GM21619 (cell line): ENCODE measurements at regions not wholly inside any gene's neighbourhood (a gene's known extent, or its start where the extent isn't known, plus 50 kb on each side); places are given as distances from the start of the nearest gene placed in this dataset.
"Not testable (repeated sequence)": the region's sequence is repeated elsewhere in the genome, so short reads cannot be mapped to it uniquely, and the experiment has no call there.

Experiments
- ATAC-seq: cut with Tn5 transposase; IDR thresholded peaks from one replicate; pipeline ENCODE4 v1.9.1; 2021; ENCODE audit not compliant: unreplicated experiment

GRCh38 chr5:152118676-152119470 is 194.2 kb upstream of the GLRA1 start:
- no peak for ATAC-seq

DNA sequence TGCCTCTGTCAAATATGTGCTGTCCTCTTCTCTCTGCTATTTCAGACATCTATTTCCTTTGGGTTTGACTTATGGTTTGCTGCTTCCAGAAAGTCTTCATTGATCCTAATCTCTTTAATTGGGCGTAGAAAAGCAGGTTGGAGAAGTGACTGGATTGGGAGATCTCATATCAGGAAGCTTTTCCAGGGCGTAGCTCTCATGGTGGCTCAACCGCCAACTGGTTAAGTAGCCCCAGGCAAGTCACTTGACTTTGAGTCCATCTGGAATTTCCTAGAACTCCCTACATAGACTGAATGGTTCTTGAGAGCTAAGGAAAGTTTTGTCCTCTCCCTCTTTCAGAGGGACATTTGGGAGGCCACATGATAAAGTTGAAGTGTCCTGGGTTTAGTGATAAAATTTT is 192.3 kb upstream of the GLRA1 start:
- no peak for ATAC-seq

GRCh38 chr5:152113401-152113800 is 188.8 kb upstream of the GLRA1 start:
- ATAC-seq, result no peak

DNA sequence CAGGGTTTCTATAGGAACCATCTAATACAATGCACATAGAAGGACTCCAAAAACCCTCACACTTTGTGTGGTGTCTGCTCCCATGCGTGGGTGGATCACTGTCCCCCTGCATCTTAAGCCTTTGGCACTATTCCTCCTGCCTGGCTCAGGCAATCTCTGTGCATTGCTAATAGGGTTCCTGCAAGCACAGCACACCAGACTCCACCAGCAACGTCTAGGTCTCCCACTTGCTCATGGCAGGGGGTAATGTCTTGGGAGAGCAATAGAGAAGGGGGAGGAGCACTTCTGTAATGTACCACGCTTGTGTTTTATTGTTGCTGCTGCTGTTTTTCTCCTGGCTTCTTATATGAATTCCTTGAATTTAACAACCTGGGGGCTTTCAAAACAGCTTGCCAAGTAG is 182.6 kb upstream of the GLRA1 start:
- no peak for ATAC-seq

DNA sequence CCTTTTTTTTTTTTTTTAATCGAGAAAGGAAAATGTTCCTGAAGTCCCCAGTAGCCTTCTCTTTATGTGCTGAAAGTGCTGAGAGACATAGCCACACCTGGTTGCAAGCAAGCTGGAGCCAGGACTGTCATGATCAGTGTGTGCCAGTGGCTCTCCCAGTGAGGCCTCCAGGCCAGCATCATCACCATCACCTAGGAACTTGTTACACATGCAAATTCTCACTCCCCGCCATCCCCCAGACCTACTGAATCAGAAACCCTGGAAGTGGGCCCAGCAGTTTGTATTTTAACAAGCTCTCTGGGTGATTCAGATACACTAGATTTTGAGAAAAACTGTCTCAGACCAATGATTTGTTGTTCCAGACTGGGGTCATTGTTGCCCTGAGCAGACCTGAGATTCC is 181.9 kb upstream of the GLRA1 start:
- ATAC-seq, result no peak

- ATAC-seq, result no peak
Measured at GRCh38 chr5:152105085-152105484, 180.4 kb upstream of the GLRA1 start.

DNA sequence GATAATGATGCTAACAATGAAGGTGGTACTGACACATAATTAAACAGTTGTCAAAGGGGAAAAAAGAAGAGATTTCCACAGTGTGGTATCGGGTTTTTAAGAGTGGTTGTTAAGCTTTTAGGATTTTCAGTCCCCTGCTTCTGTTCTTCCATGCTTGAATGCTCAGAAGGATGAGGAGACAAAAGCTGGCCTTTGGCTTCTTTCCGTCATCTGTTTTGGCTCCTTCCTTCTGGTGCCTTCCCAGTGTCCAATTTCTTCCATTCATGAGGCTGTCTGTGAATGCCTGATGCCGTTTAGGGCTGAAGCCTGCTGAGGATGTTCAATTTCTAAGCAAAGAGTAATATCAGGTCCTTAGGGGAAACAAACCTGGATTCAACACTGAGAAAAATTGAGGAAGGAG is 179.6 kb upstream of the GLRA1 start:
- ATAC-seq, result no peak

DNA sequence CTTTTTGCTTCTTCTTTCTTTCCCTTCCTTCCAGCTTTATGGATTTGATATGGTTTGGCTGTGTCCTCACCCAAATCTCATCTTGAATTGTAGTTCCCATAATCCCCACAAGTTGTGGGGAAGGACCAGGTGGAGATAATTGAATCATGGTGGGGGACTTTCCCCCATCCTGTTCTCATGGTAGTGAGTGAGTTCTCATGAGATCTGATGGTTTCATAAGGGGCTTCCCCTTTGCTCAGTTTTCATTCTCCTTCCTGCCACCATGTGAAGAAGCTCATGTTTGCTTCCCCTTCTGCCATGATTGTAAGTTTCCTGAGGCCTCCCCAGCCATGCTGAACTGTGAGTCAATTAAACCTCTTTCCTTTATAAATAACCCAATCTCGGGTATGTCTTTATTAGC is 178.3 kb upstream of the GLRA1 start:
- ATAC-seq, result not testable (repeated sequence)

DNA sequence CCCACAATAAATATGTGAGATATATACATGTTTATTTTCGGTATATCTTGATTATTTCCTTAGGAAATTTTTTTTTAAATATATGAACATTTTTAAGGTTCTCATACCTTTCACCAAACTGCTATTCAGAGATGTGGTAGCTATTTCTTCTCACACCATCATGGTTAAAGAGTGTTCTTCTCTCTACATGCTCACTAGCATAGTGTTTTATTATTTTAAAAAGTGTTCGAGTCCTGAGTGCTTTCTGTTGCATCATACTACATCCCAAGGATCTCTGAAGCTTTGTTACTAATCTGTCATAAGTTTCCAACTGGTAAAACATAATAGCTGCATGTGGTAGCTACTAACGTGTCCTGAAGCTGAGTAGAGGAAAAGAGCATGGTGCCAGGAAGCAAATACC is 177.4 kb upstream of the GLRA1 start:
- ATAC-seq, result no peak

DNA sequence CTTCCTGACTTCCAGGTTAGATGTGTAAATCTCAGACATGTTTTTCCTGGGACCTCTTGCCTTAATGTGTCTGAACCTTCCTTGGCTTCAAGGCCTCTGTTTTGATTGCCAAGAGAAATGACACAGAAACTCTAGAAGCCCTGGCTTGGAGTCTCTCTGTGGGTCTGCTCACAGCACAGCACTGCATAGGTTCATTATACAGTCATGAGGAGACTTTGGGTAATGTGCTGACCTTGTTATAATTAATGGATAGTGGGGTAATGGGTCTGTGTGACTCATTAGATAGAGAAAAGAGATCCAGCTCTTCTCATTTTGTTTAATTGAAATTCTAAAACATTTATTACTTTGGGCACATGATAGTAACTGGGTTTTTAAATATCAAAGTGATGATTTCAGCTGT is 175.8 kb upstream of the GLRA1 start:
- ATAC-seq, result no peak

DNA sequence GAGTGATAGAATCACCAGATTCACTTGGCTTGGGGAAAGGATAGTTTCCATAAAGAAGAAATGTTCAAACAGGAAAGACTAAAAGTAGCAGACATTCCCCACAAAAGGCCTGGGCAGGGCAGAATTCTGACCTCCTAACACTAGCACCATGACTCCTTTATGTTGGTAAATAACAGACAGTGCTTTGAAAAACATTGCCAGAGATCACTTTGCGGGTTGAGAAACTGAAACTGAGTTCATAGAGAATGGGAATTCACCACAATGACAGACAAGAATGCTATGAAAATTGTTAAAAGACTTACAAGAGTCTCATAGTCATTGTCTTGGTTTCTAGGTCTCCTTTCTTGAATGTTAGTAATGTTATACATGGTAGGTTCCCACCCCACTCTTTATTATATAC is 172.5 kb upstream of the GLRA1 start:
- ATAC-seq, result no peak

DNA sequence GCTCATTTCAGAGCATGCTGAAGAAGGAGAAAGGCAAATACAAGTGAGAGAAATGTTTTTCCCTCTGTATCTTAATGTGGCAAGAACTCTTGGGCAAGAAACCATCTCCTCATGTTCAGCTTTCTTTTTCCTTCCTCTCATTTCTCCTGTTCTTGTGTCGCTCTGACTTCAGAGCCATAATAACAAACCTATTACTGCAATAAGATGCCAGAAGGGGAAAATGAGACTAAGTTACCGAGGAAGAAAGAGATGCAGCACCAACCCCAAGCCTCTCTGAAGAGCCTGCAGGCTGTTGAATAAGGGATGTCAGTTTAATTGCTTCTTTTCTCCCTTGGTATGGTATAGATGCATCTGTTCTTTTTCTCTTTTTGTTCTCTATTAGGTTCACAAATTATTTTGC is 170.1 kb upstream of the GLRA1 start:
- ATAC-seq, result no peak

GRCh38 chr5:152094060-152094459 is 169.4 kb upstream of the GLRA1 start:
- no peak for ATAC-seq

- peak; percentile 51 for ATAC-seq
Measured at GRCh38 chr5:152092580-152092979, 167.9 kb upstream of the GLRA1 start.

DNA sequence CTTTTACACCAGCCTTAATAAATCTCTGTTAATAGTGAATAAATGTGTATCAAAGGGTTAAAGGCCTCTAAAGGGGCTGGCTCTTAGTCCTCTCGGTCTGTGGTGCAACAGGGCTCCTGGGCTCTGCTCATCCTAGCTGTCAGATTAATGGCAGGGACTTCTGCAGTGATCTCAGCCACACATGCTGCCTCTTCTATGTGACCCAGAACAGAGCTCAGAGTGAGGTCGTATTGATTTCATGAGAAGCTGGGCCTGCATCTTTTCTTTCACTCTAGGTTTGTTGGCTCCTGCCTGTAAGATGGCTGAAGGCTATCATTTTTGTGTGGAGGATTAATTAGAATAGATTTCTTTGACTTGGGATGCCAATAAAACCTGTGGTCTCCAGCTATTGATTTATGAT is 165.0 kb upstream of the GLRA1 start:
- ATAC-seq, result no peak

GRCh38 chr5:152086668-152087067 is 162.0 kb upstream of the GLRA1 start:
- ATAC-seq, result no peak

- no peak for ATAC-seq
Measured at GRCh38 chr5:152084476-152084875, 159.8 kb upstream of the GLRA1 start.

- no peak for ATAC-seq
Measured at GRCh38 chr5:152083231-152083630, 158.6 kb upstream of the GLRA1 start.

DNA sequence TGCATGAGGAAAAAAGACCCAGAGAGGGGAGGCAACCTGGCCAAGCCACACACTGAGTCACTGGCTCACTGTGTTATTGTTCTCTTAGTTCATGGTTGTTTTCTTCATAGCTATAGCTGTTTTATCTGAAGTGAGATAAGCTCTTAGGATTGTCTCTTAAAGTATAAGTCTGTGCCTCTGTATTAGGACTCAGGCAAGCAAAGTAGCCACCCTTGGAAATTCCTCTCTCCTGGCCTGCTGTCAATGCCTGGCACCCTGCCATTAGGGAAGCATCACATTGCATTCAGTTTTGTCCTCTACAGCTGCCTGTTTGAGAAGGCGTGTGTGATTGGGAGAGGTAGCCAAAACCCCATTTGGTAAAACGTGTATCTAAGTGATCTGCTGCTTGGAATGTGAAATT is 147.4 kb upstream of the GLRA1 start:
- ATAC-seq, result no peak

- ATAC-seq, result no peak
Measured at GRCh38 chr5:152070591-152070990, 145.9 kb upstream of the GLRA1 start.

GRCh38 chr5:152066784-152067183 is 142.1 kb upstream of the GLRA1 start:
- ATAC-seq, result no peak

GRCh38 chr5:152063004-152063403 is 138.4 kb upstream of the GLRA1 start:
- ATAC-seq, result no peak

DNA sequence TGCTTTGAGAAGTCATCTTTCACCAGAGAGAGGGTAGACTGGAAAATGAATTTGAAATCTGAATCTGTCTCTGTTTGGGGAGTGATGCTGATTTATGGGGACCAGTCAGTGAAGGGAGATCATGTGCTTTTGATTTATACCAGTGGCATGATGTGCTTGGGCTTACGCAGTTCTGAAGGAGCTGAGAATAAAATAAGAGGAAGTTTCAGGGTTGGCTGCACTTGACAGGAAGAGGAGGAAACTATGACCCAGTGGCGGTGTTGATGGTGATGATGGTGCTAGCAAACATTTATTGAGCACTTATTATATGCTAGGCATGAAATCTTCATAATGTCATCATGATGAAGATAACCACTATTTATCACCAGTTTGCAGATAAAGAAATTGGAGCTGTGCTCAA is 136.4 kb upstream of the GLRA1 start:
- no peak for ATAC-seq
